Fibroblast of lung (primary cell): ENCODE measurements at regions not wholly inside any gene's neighbourhood (a gene's known extent, or its start where the extent isn't known, plus 50 kb on each side); places are given as distances from the start of the nearest gene placed in this dataset.

ENCODE experiments used
- EZH2 ChIP-seq: IDR thresholded peaks from 2 replicates; pipeline ENCODE4 v1.5.1; 2012; ENCODE audit warnings: low read length, control low read depth, mild to moderate bottlenecking; ENCODE audit errors: missing control alignments
- TF ChIP-seq, protein P1 (sequence below), 2 donors: IDR thresholded peaks in 1 of 2; conservative IDR thresholded peaks in 1 of 2; 1 replicate in 1 of 2; 2 replicates in 1 of 2; pipeline ENCODE4 v1.5.1; 2011 to 2012; ENCODE audit warnings: low read length in 2 of 2, control low read depth in 1 of 2, inconsistent platforms in 1 of 2, low read depth in 1 of 2, mild to moderate bottlenecking in 1 of 2

DNA sequence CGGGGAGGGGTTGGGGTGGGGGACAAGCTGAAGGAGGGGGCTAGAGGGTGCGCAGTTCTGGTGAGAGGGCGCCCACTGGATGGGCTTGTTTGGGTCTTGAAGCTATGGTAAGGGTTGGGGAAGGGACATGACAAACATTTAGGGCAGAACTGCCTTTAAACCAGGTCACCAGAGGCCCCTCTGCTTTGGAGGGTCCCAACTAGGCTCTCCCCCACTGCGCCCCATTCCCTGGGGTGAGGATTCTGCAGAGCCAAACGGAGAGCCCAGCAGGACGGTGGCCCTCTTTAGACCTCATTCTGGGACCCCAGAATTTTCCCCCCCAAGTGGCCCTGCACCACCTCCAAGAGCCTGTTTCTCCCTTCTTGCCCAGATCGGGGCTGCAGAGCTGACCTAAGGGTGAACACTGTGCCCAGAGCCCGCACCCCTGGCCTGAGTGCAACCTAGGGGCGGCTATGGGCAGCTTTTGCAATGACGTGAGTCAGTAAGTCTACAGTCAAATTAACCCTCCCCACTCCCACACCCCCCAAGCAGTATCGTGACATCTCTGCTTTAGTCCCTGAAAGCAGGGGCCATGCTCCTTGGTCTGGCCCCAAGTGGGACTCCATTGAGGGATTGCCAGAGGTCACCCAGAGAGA lies 593.8 kb downstream of the MATN1 start:
- TF ChIP-seq, protein P1, sequence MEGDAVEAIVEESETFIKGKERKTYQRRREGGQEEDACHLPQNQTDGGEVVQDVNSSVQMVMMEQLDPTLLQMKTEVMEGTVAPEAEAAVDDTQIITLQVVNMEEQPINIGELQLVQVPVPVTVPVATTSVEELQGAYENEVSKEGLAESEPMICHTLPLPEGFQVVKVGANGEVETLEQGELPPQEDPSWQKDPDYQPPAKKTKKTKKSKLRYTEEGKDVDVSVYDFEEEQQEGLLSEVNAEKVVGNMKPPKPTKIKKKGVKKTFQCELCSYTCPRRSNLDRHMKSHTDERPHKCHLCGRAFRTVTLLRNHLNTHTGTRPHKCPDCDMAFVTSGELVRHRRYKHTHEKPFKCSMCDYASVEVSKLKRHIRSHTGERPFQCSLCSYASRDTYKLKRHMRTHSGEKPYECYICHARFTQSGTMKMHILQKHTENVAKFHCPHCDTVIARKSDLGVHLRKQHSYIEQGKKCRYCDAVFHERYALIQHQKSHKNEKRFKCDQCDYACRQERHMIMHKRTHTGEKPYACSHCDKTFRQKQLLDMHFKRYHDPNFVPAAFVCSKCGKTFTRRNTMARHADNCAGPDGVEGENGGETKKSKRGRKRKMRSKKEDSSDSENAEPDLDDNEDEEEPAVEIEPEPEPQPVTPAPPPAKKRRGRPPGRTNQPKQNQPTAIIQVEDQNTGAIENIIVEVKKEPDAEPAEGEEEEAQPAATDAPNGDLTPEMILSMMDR (conservative IDR thresholded peaks at IDR 0.05 in 1 of 2, IDR thresholded peaks at IDR 0.05 in 1 of 2; ENCODE audit: low read depth in 1 of 2, low read length in 2 of 2): no peak
- no peak for TF ChIP-seq EZH2
